Right lobe of liver (tissue), 4 donors: ENCODE measurements at regions not wholly inside any gene's neighbourhood (a gene's known extent, or its start where the extent isn't known, plus 50 kb on each side); places are given as distances from the start of the nearest gene placed in this dataset.

ENCODE experiments used
- CTCF ChIP-seq, 4 donors: fragments of 200-600 bp in 3 of 4; fragments of 450-650 bp in 1 of 4; IDR thresholded peaks; one replicate each; pipeline versions ENCODE4 v1.5.1 to v1.8.0; 2016 to 2022; ENCODE audit warnings: antibody characterized with exemption in 4 of 4, mild to moderate bottlenecking in 2 of 4
- POLR2A ChIP-seq: fragments of 450-650 bp; IDR thresholded peaks from one replicate; pipeline ENCODE4 v1.6.1; 2017; ENCODE audit warnings: antibody characterized with exemption, mild to moderate bottlenecking
- donor health status: DM: no; HTN: no; CAD: no.
- donor health status: DM: no; HTN: no; CAD: no.
- donor health status: DM: no; HTN: yes; CAD: no.

DNA sequence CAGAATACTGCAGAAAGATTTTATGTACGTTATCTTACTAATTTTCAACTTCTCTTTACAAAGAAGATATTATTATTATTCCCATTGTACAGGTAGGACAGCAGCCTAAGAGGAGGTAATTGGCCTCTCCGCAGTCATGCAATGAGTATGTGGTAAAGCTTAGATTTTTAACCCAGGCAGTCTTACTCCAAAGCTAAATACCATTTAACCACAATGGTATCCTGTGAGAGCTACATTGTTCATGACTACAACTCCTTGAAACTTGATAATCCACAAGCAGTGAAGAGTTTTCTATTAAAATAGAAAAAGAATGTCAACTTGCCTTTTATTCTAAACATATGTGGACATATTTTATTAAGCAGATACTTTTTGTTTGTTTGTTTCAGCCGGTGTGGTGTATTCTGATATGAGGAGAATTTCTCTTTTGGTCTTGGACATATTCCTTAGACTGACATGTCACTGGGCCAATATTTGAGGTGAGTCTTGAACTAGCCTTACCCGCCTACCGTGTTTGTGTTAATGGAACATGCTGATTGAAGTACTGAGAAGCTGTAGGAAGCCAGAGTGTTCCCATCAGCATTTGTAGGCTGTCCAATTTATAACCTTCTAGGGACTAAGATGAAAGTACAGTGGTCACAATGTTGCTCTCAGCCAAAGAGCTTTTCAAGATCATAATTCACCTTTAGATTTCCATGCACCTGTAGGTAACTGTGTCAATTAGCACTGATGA, 293.9 kb upstream of the DCC start:
- TF ChIP-seq CTCF (IDR thresholded peaks at IDR 0.05) (no peak), POLR2A (no peak)
